RWPE2 (cell line): ENCODE measurements at regions not wholly inside any gene's neighbourhood (a gene's known extent, or its start where the extent isn't known, plus 50 kb on each side); places are given as distances from the start of the nearest gene placed in this dataset.

Experiments
- ATAC-seq: fragments of 200-7000 bp; cut with Tn5 transposase; 3 replicates; pipeline ENCODE4 v1.9.1; 2021; ENCODE audit warnings: low read depth
- DNase-seq: peaks from one replicate; pipeline ENCODE4 v3.0.0-alpha.2; 2020; ENCODE audit warnings: low spot score
- H3K27ac ChIP-seq: fragments of 450-650 bp; 2 replicates; pipeline ENCODE4 v1.5.1; 2017; ENCODE audit warnings: mild to moderate bottlenecking; ENCODE audit not compliant: poor library complexity, severe bottlenecking
- H3K27me3 ChIP-seq: fragments of 250-450 bp; sonication (Bioruptor Pico); 2 replicates; pipeline ENCODE4 v1.5.1; 2021; ENCODE audit warnings: mild to moderate bottlenecking, moderate library complexity; ENCODE audit not compliant: insufficient read depth, poor library complexity, severe bottlenecking
- H3K36me3 ChIP-seq: fragments of 250-450 bp; sonication (Bioruptor Pico); 2 replicates; pipeline ENCODE4 v1.5.1; 2020; ENCODE audit warnings: low read depth, mild to moderate bottlenecking, moderate library complexity
- H3K4me1 ChIP-seq: fragments of 250-450 bp; sonication (Bioruptor Pico); 2 replicates; pipeline ENCODE4 v1.5.1; 2021; ENCODE audit warnings: mild to moderate bottlenecking, moderate library complexity; ENCODE audit not compliant: insufficient read depth, poor library complexity, severe bottlenecking
- H3K4me3 ChIP-seq: fragments of 250-450 bp; sonication (Bioruptor Pico); 2 replicates; pipeline ENCODE4 v1.5.1; 2021; ENCODE audit warnings: mild to moderate bottlenecking, moderate library complexity; ENCODE audit not compliant: severe bottlenecking
- H3K9me3 ChIP-seq: fragments of 250-450 bp; sonication (Bioruptor Pico); 2 replicates; pipeline ENCODE4 v1.5.1; 2021; ENCODE audit warnings: mild to moderate bottlenecking, moderate library complexity; ENCODE audit not compliant: severe bottlenecking
- TF ChIP-seq, protein P1 (sequence below): fragments of 450-650 bp; IDR thresholded peaks from one replicate; pipeline ENCODE4 v1.5.1; 2017; ENCODE audit warnings: mild to moderate bottlenecking, moderate library complexity; ENCODE audit not compliant: poor library complexity, severe bottlenecking

DNA sequence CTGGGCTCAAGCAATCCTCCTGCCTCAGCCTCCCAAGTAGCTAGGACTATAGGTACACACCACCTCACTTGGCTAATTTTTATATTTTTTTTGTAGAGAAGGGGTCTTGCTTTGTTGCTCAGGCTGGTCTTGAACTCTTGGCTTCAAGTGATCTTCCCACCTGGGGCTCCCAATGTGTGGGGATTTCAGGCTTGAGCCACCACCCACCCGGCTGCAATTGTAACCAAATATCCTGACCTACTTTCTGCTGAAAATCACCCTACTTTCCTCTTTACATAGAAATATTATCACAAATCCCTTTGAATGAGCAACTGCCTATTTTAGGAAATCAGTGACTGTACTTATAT, 59.6 kb upstream of the ZNF608 start:
- TF ChIP-seq, protein P1, sequence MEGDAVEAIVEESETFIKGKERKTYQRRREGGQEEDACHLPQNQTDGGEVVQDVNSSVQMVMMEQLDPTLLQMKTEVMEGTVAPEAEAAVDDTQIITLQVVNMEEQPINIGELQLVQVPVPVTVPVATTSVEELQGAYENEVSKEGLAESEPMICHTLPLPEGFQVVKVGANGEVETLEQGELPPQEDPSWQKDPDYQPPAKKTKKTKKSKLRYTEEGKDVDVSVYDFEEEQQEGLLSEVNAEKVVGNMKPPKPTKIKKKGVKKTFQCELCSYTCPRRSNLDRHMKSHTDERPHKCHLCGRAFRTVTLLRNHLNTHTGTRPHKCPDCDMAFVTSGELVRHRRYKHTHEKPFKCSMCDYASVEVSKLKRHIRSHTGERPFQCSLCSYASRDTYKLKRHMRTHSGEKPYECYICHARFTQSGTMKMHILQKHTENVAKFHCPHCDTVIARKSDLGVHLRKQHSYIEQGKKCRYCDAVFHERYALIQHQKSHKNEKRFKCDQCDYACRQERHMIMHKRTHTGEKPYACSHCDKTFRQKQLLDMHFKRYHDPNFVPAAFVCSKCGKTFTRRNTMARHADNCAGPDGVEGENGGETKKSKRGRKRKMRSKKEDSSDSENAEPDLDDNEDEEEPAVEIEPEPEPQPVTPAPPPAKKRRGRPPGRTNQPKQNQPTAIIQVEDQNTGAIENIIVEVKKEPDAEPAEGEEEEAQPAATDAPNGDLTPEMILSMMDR = no peak
- Histone ChIP-seq H3K27ac (peak overlapping the region; percentile 36), H3K36me3 (no peaks in the 10 kb centered on the region), H3K27me3 (no peaks in the 10 kb centered on the region), H3K4me3 (no peak overlapping the region), H3K4me1 (peaks cover 5% of the 10 kb centered on the region), H3K9me3 (no peaks in the 10 kb centered on the region)
- no peak for DNase-seq
- ATAC-seq = no peak

DNA sequence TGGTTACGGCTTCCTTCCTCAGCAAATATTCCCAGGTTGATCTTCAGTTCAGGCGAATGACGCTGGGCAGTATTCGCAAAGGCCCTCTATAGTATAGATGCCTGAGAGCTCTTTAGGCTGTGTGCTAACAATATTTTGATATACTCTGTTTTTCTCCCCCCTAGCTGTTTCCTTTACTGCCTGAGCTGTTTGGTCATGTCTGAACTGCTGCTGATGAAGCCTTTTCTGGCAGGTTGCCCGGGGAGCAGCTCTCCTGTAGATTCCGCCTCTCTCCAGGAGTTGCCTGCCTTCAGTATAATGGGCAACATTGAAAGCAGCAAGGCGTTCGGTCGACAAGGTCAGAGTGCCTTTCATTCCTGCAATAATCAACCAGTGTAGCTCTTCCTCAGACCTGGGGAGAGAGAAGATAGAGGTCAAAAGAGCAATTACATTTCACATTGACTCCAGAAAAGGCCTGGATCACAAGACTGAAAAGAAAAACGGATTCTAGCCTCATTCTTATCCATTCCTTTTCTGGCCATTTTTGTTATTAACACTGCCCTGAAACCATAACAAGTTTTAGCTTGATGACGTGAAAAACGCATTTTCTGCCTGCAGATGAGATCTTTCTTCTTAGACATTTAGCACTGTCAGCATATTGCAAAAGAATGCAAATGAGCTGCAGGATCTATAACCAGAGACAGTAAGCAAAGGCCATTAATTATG, 60.1 kb upstream of the ZNF608 start:
- no peaks in the 10 kb centered on the region for H3K36me3 ChIP-seq
- no peak overlapping the region for H3K4me3 ChIP-seq
- TF ChIP-seq, protein P1 = no peak
- no peaks in the 10 kb centered on the region for H3K27me3 ChIP-seq
- H3K9me3 ChIP-seq = no peaks in the 10 kb centered on the region
- H3K4me1 ChIP-seq = peaks cover 5% of the 10 kb centered on the region
- ATAC-seq (peak; percentile 99), DNase-seq (peak; percentile 96)
- peak overlapping the region; percentile 36 for H3K27ac ChIP-seq

DNA sequence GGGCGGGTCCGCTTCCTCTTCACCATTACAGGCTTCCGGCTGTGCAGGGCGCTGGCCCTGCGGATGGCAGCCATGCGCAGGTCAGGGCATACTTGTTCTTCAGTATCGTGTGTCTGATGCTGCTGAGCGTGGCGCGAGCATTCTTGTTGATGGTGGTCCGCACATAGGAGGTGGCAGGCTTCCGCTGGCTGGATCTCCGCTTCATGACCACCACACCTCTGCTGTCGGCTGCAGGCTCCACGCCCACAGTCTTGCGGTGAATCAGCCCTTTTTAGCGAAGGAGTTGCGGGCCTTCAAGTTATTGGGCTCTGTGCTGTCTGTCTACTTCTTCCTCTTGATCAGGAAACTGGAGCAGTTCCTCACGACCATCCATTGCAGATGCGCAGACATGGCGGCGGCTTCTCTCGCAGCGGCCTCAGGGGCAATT, 62.4 kb upstream of the ZNF608 start:
- Histone ChIP-seq H3K4me1 (peaks cover 10% of the 10 kb centered on the region), H3K27ac (no peak overlapping the region), H3K9me3 (no peaks in the 10 kb centered on the region), H3K27me3 (no peaks in the 10 kb centered on the region), H3K36me3 (no peaks in the 10 kb centered on the region), H3K4me3 (no peak overlapping the region)
- DNase-seq = no peak
- ATAC-seq = no peak
- TF ChIP-seq, protein P1 = no peak

DNA sequence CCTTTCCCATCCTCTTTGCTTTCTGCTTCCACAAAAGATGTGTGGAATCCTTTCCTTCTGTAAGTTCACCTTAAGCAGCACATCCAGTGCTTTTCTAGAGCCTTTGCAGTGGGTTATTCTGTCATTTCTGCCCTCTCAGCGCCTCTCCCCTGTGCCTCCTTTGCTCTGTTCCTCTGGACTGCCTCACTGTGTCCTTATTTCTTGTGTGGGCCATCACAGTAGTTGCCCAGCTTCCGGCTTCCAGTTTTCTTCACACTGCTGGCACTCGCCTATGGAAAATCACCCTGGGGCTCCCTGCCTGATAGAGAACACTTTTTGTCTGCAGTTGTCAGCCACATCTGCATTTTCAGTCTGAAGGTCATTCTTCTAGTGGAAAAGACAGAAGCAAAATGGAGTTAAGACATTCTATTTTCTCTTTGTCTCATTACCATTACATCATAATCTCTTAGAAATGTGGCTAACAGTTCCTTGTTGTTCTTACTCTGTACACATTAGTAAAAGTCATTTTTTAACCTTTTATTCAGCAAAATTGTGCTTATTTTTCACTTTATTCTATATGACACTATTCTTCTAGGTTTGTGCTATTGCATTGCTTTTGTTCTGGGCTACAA, 64.1 kb upstream of the ZNF608 start:
- H3K4me3 ChIP-seq = no peak overlapping the region
- H3K9me3 ChIP-seq = no peaks in the 10 kb centered on the region
- H3K27ac ChIP-seq = no peak overlapping the region
- TF ChIP-seq, protein P1 = no peak
- H3K4me1 ChIP-seq = peaks cover 10% of the 10 kb centered on the region
- H3K27me3 ChIP-seq = no peaks in the 10 kb centered on the region
- H3K36me3 ChIP-seq = no peaks in the 10 kb centered on the region
- ATAC-seq (no peak), DNase-seq (no peak)

DNA sequence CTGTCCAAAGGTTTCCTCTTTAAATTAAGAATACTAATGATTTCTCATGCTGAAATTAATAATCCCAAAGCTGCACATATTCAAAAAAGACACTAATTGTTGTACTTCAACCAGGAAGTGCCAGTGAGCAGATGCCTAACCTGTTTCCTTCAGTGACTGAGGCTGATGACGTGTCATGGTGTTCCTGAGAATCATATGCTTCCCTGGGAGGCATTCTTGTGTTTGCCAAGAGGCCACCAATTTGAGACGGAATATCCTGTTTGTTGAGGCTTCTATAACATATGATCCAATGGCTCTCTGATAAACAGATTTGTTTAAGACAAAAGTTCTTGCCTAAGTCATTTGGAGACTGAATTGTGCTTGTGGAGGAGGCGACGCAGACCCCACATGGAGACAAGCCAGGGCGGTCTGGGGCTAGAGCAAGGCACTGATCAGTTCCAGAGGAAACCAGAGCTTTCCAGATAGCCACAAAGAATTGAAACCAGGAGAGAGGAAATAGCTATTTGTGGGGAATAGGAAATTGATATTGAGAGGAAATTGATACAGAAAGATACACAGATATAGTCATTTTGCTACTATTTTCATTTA, 66.4 kb upstream of the ZNF608 start:
- Histone ChIP-seq H3K4me3 (no peak overlapping the region), H3K27me3 (no peaks in the 10 kb centered on the region)
- DNase-seq = no peak

More for the DNA sequence above, 66.4 kb upstream of the ZNF608 start:
- TF ChIP-seq, protein P1 = no peak
- peaks cover 5% of the 10 kb centered on the region for H3K4me1 ChIP-seq
- ATAC-seq = no peak
- no peak overlapping the region for H3K27ac ChIP-seq
- no peaks in the 10 kb centered on the region for H3K36me3 ChIP-seq
- H3K9me3 ChIP-seq = no peaks in the 10 kb centered on the region
